Right lobe of liver (tissue), 4 donors: ENCODE measurements at regions not wholly inside any gene's neighbourhood (a gene's known extent, or its start where the extent isn't known, plus 50 kb on each side); places are given as distances from the start of the nearest gene placed in this dataset.

Source experiments
- POLR2A ChIP-seq: fragments of 450-650 bp; IDR thresholded peaks from one replicate; pipeline ENCODE4 v1.6.1; 2017; ENCODE audit warnings: antibody characterized with exemption, mild to moderate bottlenecking
- TF ChIP-seq, protein P1 (sequence below), 4 donors: fragments of 200-600 bp in 3 of 4; fragments of 450-650 bp in 1 of 4; IDR thresholded peaks; one replicate each; pipeline versions ENCODE4 v1.5.1 to v1.8.0; 2016 to 2022; ENCODE audit warnings: antibody characterized with exemption in 4 of 4, mild to moderate bottlenecking in 2 of 4
- donor health status: DM: no; HTN: no; CAD: no.
- donor health status: DM: no; HTN: no; CAD: no.
- donor health status: DM: no; HTN: yes; CAD: no.

DNA sequence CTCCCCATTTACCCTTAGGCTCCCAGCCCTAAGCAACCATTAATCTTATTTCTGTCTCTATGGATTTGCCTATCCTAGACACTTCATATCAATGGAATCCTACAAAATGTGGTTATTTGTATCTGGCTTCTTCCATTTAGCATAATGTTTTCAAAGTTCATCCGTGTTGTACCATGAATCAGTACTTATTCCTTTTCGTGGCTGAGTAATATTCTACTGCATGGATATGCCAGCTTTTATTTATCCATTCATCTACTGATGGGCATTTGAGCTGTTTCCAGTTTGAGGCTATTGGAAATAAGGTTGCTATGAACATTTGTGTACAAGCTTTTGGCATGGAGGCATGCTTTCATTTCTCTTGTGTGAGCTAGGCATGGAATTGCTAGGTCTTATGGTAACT, 121.1 kb downstream of the WDR11 start:
- TF ChIP-seq POLR2A: no peak
- TF ChIP-seq, protein P1, sequence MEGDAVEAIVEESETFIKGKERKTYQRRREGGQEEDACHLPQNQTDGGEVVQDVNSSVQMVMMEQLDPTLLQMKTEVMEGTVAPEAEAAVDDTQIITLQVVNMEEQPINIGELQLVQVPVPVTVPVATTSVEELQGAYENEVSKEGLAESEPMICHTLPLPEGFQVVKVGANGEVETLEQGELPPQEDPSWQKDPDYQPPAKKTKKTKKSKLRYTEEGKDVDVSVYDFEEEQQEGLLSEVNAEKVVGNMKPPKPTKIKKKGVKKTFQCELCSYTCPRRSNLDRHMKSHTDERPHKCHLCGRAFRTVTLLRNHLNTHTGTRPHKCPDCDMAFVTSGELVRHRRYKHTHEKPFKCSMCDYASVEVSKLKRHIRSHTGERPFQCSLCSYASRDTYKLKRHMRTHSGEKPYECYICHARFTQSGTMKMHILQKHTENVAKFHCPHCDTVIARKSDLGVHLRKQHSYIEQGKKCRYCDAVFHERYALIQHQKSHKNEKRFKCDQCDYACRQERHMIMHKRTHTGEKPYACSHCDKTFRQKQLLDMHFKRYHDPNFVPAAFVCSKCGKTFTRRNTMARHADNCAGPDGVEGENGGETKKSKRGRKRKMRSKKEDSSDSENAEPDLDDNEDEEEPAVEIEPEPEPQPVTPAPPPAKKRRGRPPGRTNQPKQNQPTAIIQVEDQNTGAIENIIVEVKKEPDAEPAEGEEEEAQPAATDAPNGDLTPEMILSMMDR (IDR thresholded peaks at IDR 0.05): no peak
